Endothelial cell of umbilical vein (primary cell): ENCODE measurements at regions not wholly inside any gene's neighbourhood (a gene's known extent, or its start where the extent isn't known, plus 50 kb on each side); places are given as distances from the start of the nearest gene placed in this dataset.

Experiments used
- BruUV-seq: library from RNA; stranded (reverse); fragments of 400-500 nt; replicated peaks from 2 replicates; lab custom pipeline; 2021; lab: Mats Ljungman, UMichigan
- CTCF ChIA-PET: fragments of 300-600, 350-600 bp; sonication (Branson Sonifier 250); formaldehyde crosslinking; loops from one replicate; lab custom pipeline; 2021; ENCODE audit warnings: antibody characterized with exemption, inconsistent platforms; lab: Charles Lee
- POLR2A ChIA-PET: fragments of 300-600, 350-600 bp; sonication (Branson Sonifier 250); formaldehyde crosslinking; loops from one replicate; lab custom pipeline; 2021; ENCODE audit warnings: antibody characterized with exemption, inconsistent platforms; lab: Charles Lee
- DNase-seq: peaks from one replicate; pipeline ENCODE4 v3.0.0-alpha.2; 2011; ENCODE audit warnings: low read depth, low spot score
- FAIRE-seq: peaks from 2 replicates; lab custom pipeline; 2011; peaks lifted over from hg19 to GRCh38; lab: Jason Lieb, UNC
- H2AFZ ChIP-seq: 2 replicates; pipeline ENCODE4 v1.6.0; 2012; ENCODE audit warnings: low read depth, low read length, control low read depth, inconsistent platforms
- H3K27ac ChIP-seq: 2 replicates; pipeline ENCODE4 v1.5.1; 2011; ENCODE audit warnings: low read depth, mild to moderate bottlenecking, control low read depth, low read length, moderate library complexity; ENCODE audit not compliant: insufficient read depth
- H3K27me3 ChIP-seq, 2 experiments: 2 replicates each; pipeline versions ENCODE4 v1.6.0 to v1.6.1; 2011; ENCODE audit warnings: low read length in 2 of 2, mixed read lengths in 1 of 2; ENCODE audit not compliant: control insufficient read depth in 2 of 2, insufficient read depth in 2 of 2
- H3K36me3 ChIP-seq, 2 experiments: 2 replicates in 1 of 2; 3 replicates in 1 of 2; pipeline ENCODE4 v1.5.1; 2011; ENCODE audit warnings: low read length in 2 of 2, mild to moderate bottlenecking in 1 of 2, moderate library complexity in 1 of 2; ENCODE audit not compliant: control insufficient read depth in 2 of 2, insufficient read depth in 2 of 2; ENCODE audit errors: extremely low read depth in 1 of 2
- H3K4me1 ChIP-seq: 3 replicates; pipeline ENCODE4 v1.5.1; 2011; ENCODE audit warnings: mild to moderate bottlenecking, low read length; ENCODE audit not compliant: control insufficient read depth, insufficient read depth; ENCODE audit errors: extremely low read depth
- H3K4me2 ChIP-seq: 2 replicates; pipeline ENCODE4 v1.6.1; 2011; ENCODE audit warnings: low read length, control low read depth, mixed read lengths; ENCODE audit not compliant: insufficient read depth
- H3K4me3 ChIP-seq, 3 experiments: fragments of 200-600 bp in 1 of 3; sonication (generic), shearing (Covaris generic) in 1 of 3; replicated peaks in 1 of 3; 2 replicates each; pipeline ENCODE4 v1.5.1; 2011 to 2016; ENCODE audit warnings: control low read depth in 3 of 3, low read length in 3 of 3, mild to moderate bottlenecking in 2 of 3, inconsistent platforms in 1 of 3, low read depth in 1 of 3, moderate library complexity in 1 of 3; ENCODE audit not compliant: insufficient read depth in 1 of 3
- H3K79me2 ChIP-seq: 2 replicates; pipeline ENCODE4 v1.6.0; 2012; ENCODE audit warnings: low read length, inconsistent platforms; ENCODE audit not compliant: control insufficient read depth, insufficient read depth
- H3K9ac ChIP-seq: replicated peaks from 2 replicates; pipeline ENCODE3; 2011; ENCODE audit warnings: low read length, control low read depth; ENCODE audit not compliant: insufficient read depth; ENCODE audit errors: extremely low read depth
- H3K9me1 ChIP-seq: replicated peaks from 3 replicates; pipeline ENCODE4 v1.6.0; 2011; ENCODE audit warnings: mild to moderate bottlenecking, low read length; ENCODE audit not compliant: control insufficient read depth, insufficient read depth; ENCODE audit errors: extremely low read depth
- H3K9me3 ChIP-seq: replicated peaks from 2 replicates; pipeline ENCODE4 v1.5.1; 2012; ENCODE audit warnings: low read length, inconsistent platforms; ENCODE audit not compliant: control insufficient read depth, insufficient read depth
- H4K20me1 ChIP-seq: replicated peaks from 2 replicates; pipeline ENCODE3; 2011; ENCODE audit warnings: mild to moderate bottlenecking, low read length; ENCODE audit not compliant: control insufficient read depth, insufficient read depth; ENCODE audit errors: extremely low read depth
- EZH2 ChIP-seq: IDR thresholded peaks from 2 replicates; pipeline ENCODE4 v1.6.1; 2012; ENCODE audit warnings: borderline replicate concordance, low read depth, mild to moderate bottlenecking, moderate library complexity, low read length, inconsistent platforms; ENCODE audit not compliant: severe bottlenecking
- FOS ChIP-seq: IDR thresholded peaks from 2 replicates; pipeline ENCODE4 v1.6.1; 2011; ENCODE audit warnings: mild to moderate bottlenecking, low read length, moderate library complexity, borderline replicate concordance; ENCODE audit not compliant: insufficient read depth
- JUN ChIP-seq: IDR thresholded peaks from 2 replicates; pipeline ENCODE4 v1.6.1; 2011; ENCODE audit warnings: borderline replicate concordance, low read depth; ENCODE audit not compliant: insufficient read length, insufficient read depth
- POLR2A ChIP-seq: IDR thresholded peaks from 2 replicates; pipeline ENCODE4 v1.6.1; 2012; ENCODE audit warnings: low read depth, mild to moderate bottlenecking, control low read depth, low read length
- POLR2AphosphoS5 ChIP-seq: IDR thresholded peaks from 2 replicates; pipeline ENCODE4 v1.6.1; 2012; ENCODE audit warnings: low read depth, mild to moderate bottlenecking, control low read depth, low read length, moderate library complexity; ENCODE audit not compliant: insufficient read depth
- dilution Hi-C: fragments of 300-500 bp; cut with MboI; formaldehyde crosslinking; loops from one replicate; pipeline ENCODE4 v1.15.0; 2019; ENCODE audit warnings: low sequenced_read_pairs; ENCODE audit not compliant: extremely low pct_ligation_motif_present
- intact Hi-C: fragments of 100-400 bp; cut with micrococcal nuclease; formaldehyde crosslinking; loops from one replicate; pipeline ENCODE4 v1.10.0; 2022
- TF ChIP-seq, protein P1 (sequence below): IDR thresholded peaks from 2 replicates; pipeline ENCODE4 v1.6.1; 2011; ENCODE audit not compliant: insufficient read depth, insufficient read length
- TF ChIP-seq, protein P2 (sequence below), 2 donors: IDR thresholded peaks; 1 replicate in 1 of 2; 2 replicates in 1 of 2; pipeline ENCODE4 v1.5.1; 2011; ENCODE audit warnings: low read length in 2 of 2, mild to moderate bottlenecking in 2 of 2, moderate library complexity in 2 of 2, control low read depth in 1 of 2, inconsistent platforms in 1 of 2, low read depth in 1 of 2; ENCODE audit not compliant: insufficient read depth in 1 of 2; ENCODE audit errors: extremely low read depth in 1 of 2

DNA sequence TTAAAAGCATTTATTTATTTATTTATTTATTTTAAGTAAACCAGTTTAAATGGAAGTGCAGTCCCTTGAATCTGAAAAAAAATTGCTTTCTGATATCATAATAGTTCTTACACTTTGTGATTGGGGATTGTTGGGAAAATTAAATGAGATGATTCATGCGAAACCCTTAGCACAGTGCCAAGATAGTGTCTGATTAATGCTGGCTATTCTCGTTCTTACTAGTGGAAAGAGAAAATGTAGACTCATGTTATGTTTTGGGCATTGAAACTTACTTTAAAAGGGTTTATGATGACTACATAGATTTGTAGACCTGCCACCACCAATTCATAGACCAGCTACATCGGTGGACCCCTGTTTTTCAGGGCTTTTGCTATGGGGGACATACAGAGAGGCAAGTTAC, 229.2 kb upstream of the ZFP64 start:
- intact Hi-C loops (no loop called here), dilution Hi-C loops (no loop called here)
- ChIA-PET CTCF (no interaction called here), POLR2A (no interaction called here)
- Histone ChIP-seq H2AFZ (no peak overlapping the region), H3K9ac (no peak overlapping the region), H3K79me2 (no peaks in the 10 kb centered on the region), H3K36me3 (no peaks in the 10 kb centered on the region), H3K27me3 (no peaks in the 10 kb centered on the region), H3K9me3 (peaks cover 2% of the 10 kb centered on the region), H3K27ac (no peak overlapping the region), H3K4me3 (no peak overlapping the region), H3K4me2 (no peak overlapping the region), H3K9me1 (no peaks in the 10 kb centered on the region), H3K4me1 (no peaks in the 10 kb centered on the region), H4K20me1 (no peaks in the 10 kb centered on the region)
- FAIRE-seq (no peak), DNase-seq (no peak)
- no TSS peak for BruUV-seq
- TF ChIP-seq EZH2, result no peak
- TF ChIP-seq FOS, result no peak
- TF ChIP-seq, protein P1, sequence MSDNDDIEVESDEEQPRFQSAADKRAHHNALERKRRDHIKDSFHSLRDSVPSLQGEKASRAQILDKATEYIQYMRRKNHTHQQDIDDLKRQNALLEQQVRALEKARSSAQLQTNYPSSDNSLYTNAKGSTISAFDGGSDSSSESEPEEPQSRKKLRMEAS, result no peak
- TF ChIP-seq POLR2AphosphoS5, result no peak
- TF ChIP-seq, protein P2, sequence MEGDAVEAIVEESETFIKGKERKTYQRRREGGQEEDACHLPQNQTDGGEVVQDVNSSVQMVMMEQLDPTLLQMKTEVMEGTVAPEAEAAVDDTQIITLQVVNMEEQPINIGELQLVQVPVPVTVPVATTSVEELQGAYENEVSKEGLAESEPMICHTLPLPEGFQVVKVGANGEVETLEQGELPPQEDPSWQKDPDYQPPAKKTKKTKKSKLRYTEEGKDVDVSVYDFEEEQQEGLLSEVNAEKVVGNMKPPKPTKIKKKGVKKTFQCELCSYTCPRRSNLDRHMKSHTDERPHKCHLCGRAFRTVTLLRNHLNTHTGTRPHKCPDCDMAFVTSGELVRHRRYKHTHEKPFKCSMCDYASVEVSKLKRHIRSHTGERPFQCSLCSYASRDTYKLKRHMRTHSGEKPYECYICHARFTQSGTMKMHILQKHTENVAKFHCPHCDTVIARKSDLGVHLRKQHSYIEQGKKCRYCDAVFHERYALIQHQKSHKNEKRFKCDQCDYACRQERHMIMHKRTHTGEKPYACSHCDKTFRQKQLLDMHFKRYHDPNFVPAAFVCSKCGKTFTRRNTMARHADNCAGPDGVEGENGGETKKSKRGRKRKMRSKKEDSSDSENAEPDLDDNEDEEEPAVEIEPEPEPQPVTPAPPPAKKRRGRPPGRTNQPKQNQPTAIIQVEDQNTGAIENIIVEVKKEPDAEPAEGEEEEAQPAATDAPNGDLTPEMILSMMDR (IDR thresholded peaks at IDR 0.05; ENCODE audit: extremely low read depth in 1 of 2, insufficient read depth in 1 of 2, low read depth in 1 of 2, low read length in 2 of 2), result no peak
- TF ChIP-seq JUN, result no peak
- no peak for TF ChIP-seq POLR2A
